GM18868 (cell line): ENCODE measurements at regions not wholly inside any gene's neighbourhood (a gene's known extent, or its start where the extent isn't known, plus 50 kb on each side); places are given as distances from the start of the nearest gene placed in this dataset.
A peak's percentile ranks its signal among the peaks of the same experiment; 100 is the strongest.

ENCODE experiments used
- ATAC-seq: cut with Tn5 transposase; IDR thresholded peaks from one replicate; pipeline ENCODE4 v1.9.1; 2021; ENCODE audit warnings: mild to moderate bottlenecking, moderate library complexity; ENCODE audit not compliant: unreplicated experiment

DNA sequence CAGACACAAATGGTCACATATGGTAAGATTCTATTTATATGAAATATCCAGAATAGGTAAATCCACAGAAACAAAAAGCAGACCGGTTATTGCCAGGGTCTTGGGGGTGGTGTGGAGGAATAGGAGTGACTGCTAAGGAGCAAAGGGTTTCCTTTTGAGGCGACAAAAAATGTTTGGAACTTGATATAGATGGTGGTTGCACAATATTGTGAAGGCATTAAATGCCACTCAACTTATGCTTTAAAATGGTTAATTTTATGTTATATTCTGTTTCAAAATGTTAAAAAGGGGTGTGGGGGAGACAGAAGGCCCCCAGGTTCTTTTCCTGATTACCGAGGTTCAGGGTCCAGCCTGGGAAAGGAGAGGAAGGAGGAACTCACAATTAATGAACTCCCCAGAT lies 304.4 kb downstream of the RRAGC start:
- ATAC-seq: no peak

DNA sequence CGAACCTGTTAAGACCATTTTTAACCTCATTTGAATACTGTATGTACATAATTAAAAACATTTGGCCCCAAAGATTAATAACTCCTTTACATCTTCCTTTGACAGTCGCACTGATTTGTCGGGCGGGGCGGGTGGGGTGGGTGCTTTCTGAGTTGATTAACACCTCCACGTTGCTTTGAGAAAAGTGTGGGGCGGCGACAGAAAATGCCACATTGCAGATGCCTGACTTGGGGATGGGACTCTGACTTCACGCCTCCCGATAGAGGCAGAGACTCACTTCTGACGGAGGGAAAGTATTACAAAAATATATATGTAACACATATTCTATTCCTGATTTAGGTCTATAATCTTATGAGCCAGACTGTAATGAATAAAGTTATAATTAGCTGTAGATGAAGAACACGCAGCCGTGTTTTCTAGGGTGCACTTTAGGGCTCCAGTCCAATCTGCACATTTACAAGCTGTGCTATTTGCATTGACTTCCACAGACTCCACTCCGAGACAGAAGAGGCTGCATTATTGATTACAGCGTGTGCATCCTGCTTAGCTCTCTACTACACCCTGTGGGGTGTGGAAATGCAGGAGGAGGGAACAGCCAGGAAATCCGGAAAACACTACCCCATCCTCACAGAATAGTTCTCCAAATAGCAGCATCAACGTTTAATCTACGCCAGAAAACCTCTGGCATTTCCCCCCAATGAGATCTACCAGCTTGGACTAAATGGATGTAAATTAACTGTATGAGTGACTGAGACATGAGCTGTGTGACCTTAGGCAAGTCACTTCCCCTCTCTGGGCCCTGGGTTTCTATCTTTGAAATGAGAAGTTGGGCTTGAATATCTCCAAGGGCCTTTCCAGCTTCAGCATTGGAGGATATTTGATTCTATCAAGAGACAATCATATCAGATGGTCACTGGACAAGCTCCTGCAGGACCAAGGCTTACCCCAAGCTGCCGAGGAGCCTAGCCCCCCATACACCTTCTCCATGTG lies 308.0 kb downstream of the RRAGC start:
- ATAC-seq: no peak

DNA sequence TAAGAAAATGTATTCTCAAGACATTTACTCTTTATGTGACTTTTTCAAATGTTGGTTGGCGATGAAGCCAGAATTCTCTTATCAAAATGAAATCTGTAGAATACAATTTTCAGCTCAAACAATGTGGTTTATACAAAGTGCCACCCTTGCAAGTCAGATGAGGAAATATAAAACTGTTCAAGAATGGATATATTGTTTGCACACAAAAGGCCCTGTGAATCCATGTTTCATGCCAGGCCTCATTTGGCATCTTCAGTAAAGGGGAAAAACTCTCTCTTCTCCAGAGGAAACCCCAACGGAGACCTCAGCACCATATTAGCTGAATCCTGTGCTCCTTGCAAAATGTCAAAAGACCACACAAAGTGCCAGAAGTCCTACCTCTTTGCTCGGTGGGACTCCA lies 310.4 kb downstream of the RRAGC start:
- ATAC-seq: no peak

DNA sequence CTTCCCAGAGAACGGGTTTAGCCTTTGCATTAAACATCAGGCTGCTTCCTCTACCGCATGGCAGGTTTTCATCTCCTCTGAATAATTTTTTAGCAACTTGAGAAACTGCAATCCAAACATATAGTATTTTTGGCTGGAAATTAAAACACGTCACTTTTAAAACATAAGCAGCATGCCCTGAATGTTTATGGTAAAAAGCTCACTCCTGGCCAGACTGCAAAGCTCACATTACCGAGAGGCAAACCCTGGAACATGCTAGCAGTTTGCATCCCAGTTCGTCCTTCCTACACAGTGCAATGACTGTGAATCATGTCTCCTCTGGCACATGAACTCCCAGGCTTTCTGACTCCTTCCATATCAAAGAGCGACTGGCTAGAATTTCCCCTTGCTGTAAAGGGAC lies 312.3 kb downstream of the RRAGC start:
- no peak for ATAC-seq

DNA sequence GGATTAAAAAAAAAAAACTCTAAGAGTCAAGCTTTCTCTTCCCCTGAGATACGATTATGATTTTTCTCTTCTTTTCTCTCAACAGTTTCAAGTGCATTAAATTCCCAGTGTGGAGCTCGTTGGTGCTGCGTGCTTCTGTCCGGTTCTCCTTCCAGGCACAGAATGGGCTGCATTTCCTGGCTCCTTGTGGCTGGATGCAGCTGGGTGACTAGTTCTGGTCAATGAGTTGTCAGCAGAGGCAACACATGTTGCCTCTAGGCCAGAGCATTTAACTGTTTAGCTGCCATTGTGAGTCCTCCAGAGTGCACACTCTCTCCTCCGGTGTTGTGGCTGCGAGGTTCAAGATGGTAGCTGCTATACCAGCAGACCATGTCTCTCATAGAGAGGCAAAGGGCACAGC lies 312.9 kb downstream of the RRAGC start:
- no peak for ATAC-seq

- ATAC-seq: no peak
Observed at GRCh38 chr1:38541223-38541622, 318.3 kb downstream of the RRAGC start.

DNA sequence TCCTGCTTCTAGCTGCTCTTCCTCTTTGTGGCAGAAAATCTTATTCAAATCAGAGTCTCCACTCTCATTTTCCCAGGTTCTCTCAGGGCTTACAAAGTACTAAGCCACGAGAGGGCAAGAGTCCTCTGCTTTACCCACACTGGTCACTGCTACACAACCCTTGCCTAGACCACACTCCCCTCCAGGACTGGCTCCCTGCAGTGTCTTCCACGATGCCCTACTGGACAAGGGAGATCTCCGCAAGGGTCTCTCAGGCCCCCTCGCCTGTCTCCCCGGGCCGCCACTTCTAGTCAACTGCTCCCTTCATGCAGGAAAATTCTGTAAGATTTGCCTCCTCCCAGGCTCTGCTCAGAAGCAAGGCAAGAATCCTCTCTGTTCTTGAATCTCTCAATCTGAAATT lies 319.6 kb downstream of the RRAGC start:
- no peak for ATAC-seq

DNA sequence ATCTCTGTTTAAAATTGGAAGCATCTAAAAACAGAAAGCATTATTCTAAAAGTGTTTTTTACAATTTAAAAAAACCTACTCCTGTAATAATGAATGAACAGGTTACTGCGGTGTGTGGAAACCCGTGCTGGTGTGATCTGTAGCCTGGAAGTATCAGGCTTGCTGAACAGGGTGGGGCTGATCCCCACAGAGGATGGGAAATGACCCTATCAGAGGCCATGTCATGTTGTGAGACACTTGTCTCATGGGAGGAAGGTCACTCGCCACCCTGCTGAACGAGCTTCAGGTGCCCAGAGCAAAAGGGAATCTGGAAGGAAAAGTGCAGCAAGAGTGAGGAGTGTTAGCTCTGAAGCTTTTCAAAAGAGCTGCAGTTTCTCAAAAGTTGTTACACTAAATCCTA lies 320.7 kb downstream of the RRAGC start:
- ATAC-seq: no peak

- no peak for ATAC-seq
Observed at GRCh38 chr1:38536089-38536488, 323.5 kb downstream of the RRAGC start.

GRCh38 chr1:38534473-38534823 lies 325.1 kb downstream of the RRAGC start:
- no peak for ATAC-seq

DNA sequence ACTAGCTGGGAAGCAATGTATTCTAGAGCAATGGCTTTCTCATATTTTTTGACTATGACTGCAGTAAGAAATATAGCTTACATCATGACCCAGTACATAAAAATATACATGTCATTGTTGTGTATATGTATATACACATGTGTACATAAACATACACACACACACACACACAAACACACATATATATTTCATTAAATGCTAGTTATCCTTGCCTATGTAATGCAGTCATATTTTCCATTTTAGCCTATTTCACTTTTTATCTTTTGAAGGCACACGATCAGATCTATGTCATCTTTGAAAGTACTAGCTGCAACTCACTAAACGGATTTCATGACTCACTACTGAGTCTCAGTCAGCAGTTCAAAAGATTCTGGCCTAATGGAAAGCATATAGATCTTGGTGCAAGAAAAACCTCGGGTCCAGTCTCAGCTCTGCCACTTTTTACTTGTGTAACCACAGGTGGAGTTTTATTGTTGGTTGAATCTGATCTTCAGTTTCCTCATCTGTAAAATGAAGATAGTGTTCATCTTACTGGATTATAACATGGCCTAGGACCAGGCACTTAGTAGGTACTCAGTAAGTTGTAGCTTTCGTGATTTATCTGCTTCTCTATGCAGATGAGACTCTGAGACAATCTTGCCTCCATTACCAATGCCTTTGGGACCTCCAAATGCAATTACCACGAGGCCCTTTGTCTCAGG lies 325.6 kb downstream of the RRAGC start:
- ATAC-seq: no peak

DNA sequence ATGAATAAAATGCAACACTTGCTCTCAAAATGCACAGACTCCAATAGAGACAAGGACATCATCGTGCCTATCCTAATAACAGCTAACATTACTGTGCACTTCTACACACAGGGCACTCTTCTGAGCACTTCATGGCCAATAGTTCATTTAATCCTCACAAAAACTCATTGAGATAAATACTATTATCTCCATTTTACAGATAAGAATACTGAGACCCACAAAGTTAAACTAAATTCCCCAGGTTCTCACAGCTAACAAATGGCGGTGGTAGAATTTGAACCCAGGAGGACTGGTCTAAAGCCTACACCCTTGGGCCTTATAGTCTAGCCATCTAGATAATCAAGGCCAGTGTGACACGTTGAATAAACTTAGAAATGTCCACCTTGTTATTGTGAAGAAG lies 328.6 kb downstream of the RRAGC start:
- no peak for ATAC-seq

- ATAC-seq: no peak
Observed at GRCh38 chr1:38529946-38530345, 329.6 kb downstream of the RRAGC start.

DNA sequence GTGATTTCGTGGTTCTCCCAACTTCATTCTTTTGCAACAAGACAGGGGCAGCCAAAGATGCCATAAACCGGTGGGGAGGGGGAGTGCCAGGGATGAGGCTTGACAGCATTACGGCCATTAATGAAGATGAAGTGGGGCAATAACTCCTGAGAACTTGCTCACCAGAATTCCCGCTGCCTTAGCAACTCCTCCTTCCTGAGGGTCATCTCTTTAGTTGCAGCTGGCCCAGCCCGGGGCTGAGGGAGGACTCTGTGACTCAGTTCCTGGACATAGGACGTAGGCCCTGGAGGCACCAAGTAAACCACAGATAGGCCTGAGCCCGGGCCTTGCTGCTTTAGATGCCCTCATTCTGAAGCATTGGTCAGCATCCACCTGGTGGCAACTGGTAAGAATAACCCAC lies 330.2 kb downstream of the RRAGC start:
- no peak for ATAC-seq

GRCh38 chr1:38528623-38529022 lies 330.9 kb downstream of the RRAGC start:
- ATAC-seq: no peak

DNA sequence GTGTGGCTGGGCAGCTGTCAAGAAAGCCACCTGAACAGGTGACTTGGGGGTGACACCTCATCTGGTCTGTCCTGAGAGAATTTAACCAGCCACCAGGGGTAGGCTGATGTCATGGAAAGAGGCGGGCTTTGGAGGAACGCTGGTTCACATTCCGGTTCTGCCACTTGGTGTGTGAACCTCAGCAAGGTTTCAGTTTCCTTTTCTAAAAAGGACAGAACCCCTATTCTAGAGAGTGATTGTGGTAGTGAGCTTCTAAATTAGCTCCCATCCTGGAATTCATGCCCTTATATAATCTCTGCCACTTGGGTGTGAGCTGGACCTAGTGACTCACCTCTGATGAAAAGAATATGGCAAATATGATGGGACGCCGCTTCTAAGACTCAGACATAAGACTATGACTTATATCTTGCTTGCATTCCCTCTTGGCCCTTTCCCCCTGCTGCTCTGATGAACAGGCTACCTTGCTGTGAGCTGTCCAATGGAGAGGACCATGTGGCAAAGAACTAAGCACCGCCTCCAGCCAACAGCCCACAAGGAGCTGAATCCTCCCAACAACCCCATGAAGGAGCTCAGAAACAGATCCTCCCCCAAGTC lies 332.1 kb downstream of the RRAGC start:
- peak; percentile 88 for ATAC-seq

DNA sequence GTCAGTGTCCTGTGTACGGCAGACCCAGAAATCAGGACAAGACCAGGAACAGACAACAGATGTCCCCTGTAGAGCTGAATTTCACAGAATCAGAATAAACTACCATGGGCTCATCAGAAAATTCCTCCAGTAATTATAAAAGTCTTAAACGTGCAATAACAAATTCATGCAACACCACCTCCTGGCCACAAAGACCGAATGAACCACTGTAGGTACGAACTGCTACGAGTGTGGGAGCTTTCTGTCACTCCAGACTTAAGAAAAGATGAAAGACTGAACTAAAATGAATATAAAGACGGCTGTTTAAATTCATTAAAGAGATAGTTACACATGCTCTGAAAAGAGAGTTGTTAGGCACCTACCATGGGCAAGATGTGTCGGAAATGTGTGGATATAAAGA lies 333.5 kb downstream of the RRAGC start:
- ATAC-seq: no peak

DNA sequence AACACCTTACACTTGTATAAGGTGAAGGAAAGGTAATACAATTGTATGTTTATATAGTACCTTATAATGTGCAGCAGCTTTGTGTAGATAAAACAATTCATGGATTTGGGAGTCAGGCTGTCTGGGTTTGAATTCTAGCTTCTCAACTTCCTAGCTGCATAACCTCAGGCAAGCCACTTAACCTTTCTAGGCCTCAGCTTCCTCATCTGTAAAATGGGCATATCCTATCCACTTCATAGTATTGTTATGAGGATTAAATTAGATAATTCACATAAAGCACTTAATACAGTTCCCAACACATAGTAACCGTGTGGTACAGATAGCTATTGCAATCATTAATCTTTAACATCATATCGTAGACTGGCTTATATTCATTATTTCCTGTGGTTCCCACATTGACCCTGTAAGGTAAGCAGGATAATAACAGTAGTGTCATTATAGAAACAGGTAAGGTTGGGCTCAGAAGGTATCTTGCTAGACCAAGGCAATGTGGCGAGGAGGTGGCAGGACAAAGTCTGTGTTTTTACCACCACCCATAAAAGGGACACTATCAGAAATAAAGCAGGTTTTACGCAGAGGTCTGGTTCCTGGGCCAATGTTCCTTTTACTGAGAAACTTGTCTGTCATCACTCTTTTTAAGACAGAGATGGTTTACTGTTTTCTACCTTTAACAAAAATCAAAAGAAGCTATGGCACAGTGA lies 334.1 kb downstream of the RRAGC start:
- ATAC-seq: no peak

- no peak for ATAC-seq
Observed at GRCh38 chr1:38524025-38524641, 335.4 kb downstream of the RRAGC start.

GRCh38 chr1:38523568-38523939 lies 336.0 kb downstream of the RRAGC start:
- no peak for ATAC-seq
